Amniotic stem cell (primary cell): ENCODE measurements at regions not wholly inside any gene's neighbourhood (a gene's known extent, or its start where the extent isn't known, plus 50 kb on each side); places are given as distances from the start of the nearest gene placed in this dataset.

Source experiments
- DNase-seq: peaks from one replicate; lab custom pipeline; 2025; lab: John Stamatoyannopoulos, UW

GRCh38 chr14:100399052-100399849 is 76.1 kb downstream of the SLC25A47 start:
- no peak for DNase-seq

GRCh38 chr14:100400115-100400514 is 77.0 kb downstream of the SLC25A47 start:
- DNase-seq = no peak

GRCh38 chr14:100401031-100401692 is 78.0 kb downstream of the SLC25A47 start:
- DNase-seq = no peak

- no peak for DNase-seq
These were observed 78.7 kb downstream of the SLC25A47 start for GRCh38 chr14:100401792-100402191.

- no peak for DNase-seq
These were observed 79.5 kb downstream of the SLC25A47 start for GRCh38 chr14:100402631-100403030.

- no peak for DNase-seq
These were observed 80.0 kb downstream of the SLC25A47 start for GRCh38 chr14:100403105-100403504.

- no peak for DNase-seq
These were observed 80.7 kb downstream of the SLC25A47 start for GRCh38 chr14:100403802-100404365.

GRCh38 chr14:100404419-100404818 is 81.3 kb downstream of the SLC25A47 start:
- DNase-seq = no peak

- no peak for DNase-seq
These were observed 82.8 kb downstream of the SLC25A47 start for GRCh38 chr14:100405760-100406455.

- DNase-seq = no peak
These were observed 83.5 kb downstream of the SLC25A47 start for GRCh38 chr14:100406505-100407131.

- DNase-seq = no peak
These were observed 84.4 kb downstream of the SLC25A47 start for GRCh38 chr14:100407376-100408102.

GRCh38 chr14:100408350-100409002 is 85.3 kb downstream of the SLC25A47 start:
- DNase-seq = no peak

GRCh38 chr14:100409003-100409360 is 85.8 kb downstream of the SLC25A47 start:
- DNase-seq = no peak

GRCh38 chr14:100409651-100410050 is 86.5 kb downstream of the SLC25A47 start:
- no peak for DNase-seq

GRCh38 chr14:100410056-100410565 is 87.0 kb downstream of the SLC25A47 start:
- DNase-seq = no peak

- no peak for DNase-seq
These were observed 90.6 kb downstream of the SLC25A47 start for GRCh38 chr14:100413699-100414098.

GRCh38 chr14:100415226-100415625 is 92.1 kb downstream of the SLC25A47 start:
- no peak for DNase-seq

GRCh38 chr14:100416081-100416680 is 93.0 kb downstream of the SLC25A47 start:
- no peak for DNase-seq

- peak; percentile 82 for DNase-seq
These were observed 94.1 kb downstream of the SLC25A47 start for GRCh38 chr14:100416921-100417860.
